Suprapubic skin (tissue), 4 donors: ENCODE measurements at regions not wholly inside any gene's neighbourhood (a gene's known extent, or its start where the extent isn't known, plus 50 kb on each side); places are given as distances from the start of the nearest gene placed in this dataset.

Experiments
- CTCF ChIP-seq, 2 donors: fragments of 200-600 bp in 1 of 2; fragments of 450-650 bp in 1 of 2; sonication (generic) in 1 of 2; IDR thresholded peaks; one replicate each; pipeline ENCODE4 v1.5.1; 2016 to 2019; ENCODE audit warnings: antibody characterized with exemption in 2 of 2, mild to moderate bottlenecking in 1 of 2, moderate library complexity in 1 of 2
- EP300 ChIP-seq: sonication (generic); formaldehyde crosslinking; IDR thresholded peaks from one replicate; pipeline ENCODE4 v1.6.1; 2017; ENCODE audit warnings: antibody characterized with exemption
- POLR2A ChIP-seq, 2 donors: fragments of 450-650 bp; IDR thresholded peaks; one replicate each; pipeline ENCODE4 v1.6.1; 2017; ENCODE audit warnings: antibody characterized with exemption in 2 of 2, mild to moderate bottlenecking in 2 of 2, moderate library complexity in 2 of 2
- POLR2AphosphoS5 ChIP-seq, 3 donors: sonication (generic); formaldehyde crosslinking; IDR thresholded peaks; one replicate each; pipeline ENCODE4 v1.6.1; 2017; ENCODE audit warnings: antibody characterized with exemption in 3 of 3

- no peak for TF ChIP-seq CTCF (IDR thresholded peaks at IDR 0.05)
- no peak for TF ChIP-seq POLR2AphosphoS5 (IDR thresholded peaks at IDR 0.05)
- TF ChIP-seq POLR2A (IDR thresholded peaks at IDR 0.05) = no peak
- TF ChIP-seq EP300 = no peak
Observed at GRCh38 chr9:117826837-117827236, 122.6 kb downstream of the TLR4 start.
